K562 (cell line): ENCODE measurements at regions not wholly inside any gene's neighbourhood (a gene's known extent, or its start where the extent isn't known, plus 50 kb on each side); places are given as distances from the start of the nearest gene placed in this dataset.

Source experiments
- ATAC-seq: fragments of 200-7000 bp; cut with Tn5 transposase; 3 replicates; pipeline ENCODE4 v1.9.1; 2020; ENCODE audit warnings: moderate library complexity
- BruUV-seq: library from RNA; stranded (reverse); fragments of 400-500 nt; replicated peaks from 2 replicates; lab custom pipeline; 2021; lab: Mats Ljungman, UMichigan
- CTCF ChIA-PET: fragments of 300-600 bp; formaldehyde crosslinking; extraction: SDS; loops from one replicate; lab custom pipeline; 2021; ENCODE audit warnings: low intra/inter-chr PET ratio; lab: Yijun Ruan, JAX
- POLR2A ChIA-PET: fragments of 300-600, 350-650 bp; sonication (Branson Sonifier 250); formaldehyde crosslinking; extraction: SDS; loops from one replicate; lab custom pipeline; 2021; ENCODE audit warnings: antibody characterized with exemption, inconsistent platforms; lab: Yijun Ruan, JAX
- DNase-seq, 4 experiments: peaks; one replicate each; pipeline versions ENCODE4 v3.0.0 to v3.0.0-alpha.2; 2011 to 2018; ENCODE audit warnings: low spot score in 3 of 4, mixed read lengths in 3 of 4; ENCODE audit errors: extremely low read depth in 1 of 4
- FAIRE-seq: peaks from 2 replicates; lab custom pipeline; 2011; peaks lifted over from hg19 to GRCh38; lab: Jason Lieb, UNC
- H2AFZ ChIP-seq: 2 replicates; pipeline ENCODE4 v1.6.0; 2011; ENCODE audit warnings: low read depth, low read length, control low read depth, inconsistent platforms
- H3K27ac ChIP-seq: fragments of 200-600 bp; 3 replicates; pipeline ENCODE4 v1.8.0; 2011; ENCODE audit warnings: low read depth, mild to moderate bottlenecking, control low read depth, inconsistent platforms, low read length, moderate library complexity, mixed read lengths; ENCODE audit errors: extremely low read depth
- H3K27me3 ChIP-seq, 2 experiments: fragments of 300-600 bp in 1 of 2; 2 replicates in 1 of 2; 3 replicates in 1 of 2; pipeline versions ENCODE4 v1.6.0 to v1.8.0; 2011; ENCODE audit warnings: inconsistent platforms in 2 of 2, low read length in 2 of 2, mild to moderate bottlenecking in 1 of 2, mixed read lengths in 1 of 2, moderate library complexity in 1 of 2; ENCODE audit not compliant: control insufficient read depth in 2 of 2, insufficient read depth in 2 of 2
- H3K36me3 ChIP-seq: fragments of 300-600 bp; 3 replicates; pipeline ENCODE4 v1.8.0; 2011; ENCODE audit warnings: mild to moderate bottlenecking, low read length, inconsistent platforms; ENCODE audit not compliant: control insufficient read depth, insufficient read depth
- H3K4me1 ChIP-seq, 2 experiments: fragments of 200-600 bp in 1 of 2; replicated peaks in 1 of 2; 2 replicates in 1 of 2; 3 replicates in 1 of 2; pipeline versions ENCODE4 v1.5.1 to v1.8.0; 2011; ENCODE audit warnings: inconsistent platforms in 2 of 2, low read length in 2 of 2, mild to moderate bottlenecking in 1 of 2, mixed read lengths in 1 of 2, moderate library complexity in 1 of 2; ENCODE audit not compliant: control insufficient read depth in 2 of 2, insufficient read depth in 2 of 2
- H3K4me2 ChIP-seq: 2 replicates; pipeline ENCODE4 v1.6.1; 2011; ENCODE audit warnings: low read length, control low read depth, inconsistent platforms, mixed read lengths; ENCODE audit not compliant: insufficient read depth
- H3K4me3 ChIP-seq: fragments of 200-600 bp; sonication (generic), shearing (Covaris generic); 2 replicates; pipeline ENCODE4 v1.5.1; 2016; ENCODE audit warnings: control low read depth, inconsistent platforms
- H3K79me2 ChIP-seq: fragments of 200-600 bp; 3 replicates; pipeline ENCODE4 v1.8.0; 2011; ENCODE audit warnings: low read length, inconsistent platforms; ENCODE audit not compliant: control insufficient read depth, insufficient read depth
- H3K9ac ChIP-seq, 2 experiments: 2 replicates each; pipeline versions ENCODE4 v1.6.0 to v1.6.1; 2011; ENCODE audit warnings: low read depth in 2 of 2, low read length in 2 of 2, control low read depth in 1 of 2, inconsistent platforms in 1 of 2, mild to moderate bottlenecking in 1 of 2, mixed read lengths in 1 of 2; ENCODE audit not compliant: insufficient read depth in 1 of 2
- H3K9me1 ChIP-seq: one replicate; pipeline ENCODE4 v1.6.0; 2011; ENCODE audit warnings: inconsistent platforms, mild to moderate bottlenecking, low read length, moderate library complexity; ENCODE audit not compliant: control insufficient read depth, insufficient read depth
- H3K9me3 ChIP-seq: replicated peaks from 2 replicates; pipeline ENCODE4 v1.5.1; 2011; ENCODE audit warnings: low read depth, low read length, inconsistent platforms; ENCODE audit not compliant: control insufficient read depth, insufficient read depth
- H4K20me1 ChIP-seq: replicated peaks from 2 replicates; pipeline ENCODE4 v1.6.1; 2011; ENCODE audit warnings: low read length, inconsistent platforms, mixed read lengths; ENCODE audit not compliant: control insufficient read depth, insufficient read depth
- ESRRB ChIP-seq: fragments of 250-450 bp; sonication (Bioruptor Pico); IDR thresholded peaks from 2 replicates; pipeline ENCODE4 v1.5.0; 2020; ENCODE audit warnings: mild to moderate bottlenecking, moderate library complexity, borderline replicate concordance
- FOXA3 ChIP-seq, 2 experiments: fragments of 450-650 bp in 1 of 2; sonication (generic) in 1 of 2; formaldehyde crosslinking; IDR thresholded peaks in 1 of 2; conservative IDR thresholded peaks in 1 of 2; 2 replicates each; pipeline versions ENCODE4 v1.4.0 to v1.8.0; 2020 to 2022; ENCODE audit warnings: mild to moderate bottlenecking in 2 of 2, missing genetic modification reagents in 1 of 2
- GATAD2B ChIP-seq: fragments of 450-650 bp; IDR thresholded peaks from 2 replicates; pipeline ENCODE4 v1.6.1; 2017; ENCODE audit warnings: mild to moderate bottlenecking, borderline replicate concordance
- MED1 ChIP-seq: sonication (generic); formaldehyde crosslinking; IDR thresholded peaks from 2 replicates; pipeline ENCODE4 v1.8.1; 2023; ENCODE audit warnings: missing genetic modification reagents, borderline replicate concordance
- MLLT1 ChIP-seq, 2 experiments: fragments of 450-650 bp; IDR thresholded peaks; 2 replicates each; pipeline ENCODE4 v1.6.1; 2016
- PRDM10 ChIP-seq: fragments of 450-650 bp; IDR thresholded peaks from 2 replicates; pipeline ENCODE4 v1.6.1; 2018; ENCODE audit not compliant: partially characterized antibody
- RBM22 ChIP-seq: fragments of 200-400 bp; formaldehyde crosslinking; IDR thresholded peaks from 2 replicates; pipeline ENCODE4 v1.6.1; 2018; ENCODE audit warnings: low read length, low read depth; ENCODE audit not compliant: poor library complexity, severe bottlenecking
- TEAD4 ChIP-seq, 2 experiments: sonication (generic) in 1 of 2; formaldehyde crosslinking in 1 of 2; IDR thresholded peaks; 2 replicates each; pipeline versions ENCODE4 v1.6.1 to v1.8.0; 2012 to 2022; ENCODE audit warnings: borderline replicate concordance in 1 of 2, inconsistent platforms in 1 of 2, low read length in 1 of 2, mild to moderate bottlenecking in 1 of 2, missing genetic modification reagents in 1 of 2
- WGBS: fragments of 100-300 bp; shearing (Covaris generic); methylation state at CpG from one replicate; pipeline ENCODE4 v1.1.6; 2016; ENCODE audit warnings: low coverage, mixed read lengths; ENCODE audit not compliant: insufficient coverage; ENCODE audit errors: missing lambda C conversion rate; 5-methylcytosine and 5-hydroxymethylcytosine counted together
- in situ Hi-C: fragments of 300-500 bp; cut with MboI; formaldehyde crosslinking; loops from 4 replicates; pipeline ENCODE4 v1.15.0; 2018; ENCODE audit warnings: inconsistent platforms, mixed read lengths
- intact Hi-C: fragments of 100-400 bp; cut with micrococcal nuclease; formaldehyde crosslinking; loops from 2 replicates; pipeline ENCODE4 v1.14.2; 2022

GRCh38 chr11:57971272-57972012, 52.2 kb upstream of the OR9Q1 start:
- intact Hi-C loops: no loop called here
- Histone ChIP-seq H3K4me2 (no peak overlapping the region), H3K79me2 (no peaks in the 10 kb centered on the region), H3K36me3 (no peaks in the 10 kb centered on the region), H3K27ac (no peak overlapping the region), H2AFZ (no peak overlapping the region), H3K9ac (no peak overlapping the region), H3K27me3 (peaks cover 0 to 6% of the 10 kb centered on the region in 2 experiments; a peak in 3 of 5 replicates), H3K4me3 (no peak overlapping the region), H3K9me1 (no peaks in the 10 kb centered on the region), H3K9me3 (no peaks in the 10 kb centered on the region), H3K4me1 (no peaks in the 10 kb centered on the region), H4K20me1 (no peaks in the 10 kb centered on the region)
- no peak for DNase-seq
- in situ Hi-C loops: no loop called here
- POLR2A ChIA-PET: no interaction called here
- no peak for TF ChIP-seq MLLT1 (IDR thresholded peaks at IDR 0.05)
- FAIRE-seq: no peak
- ATAC-seq: no peak
- 4% methylated on average over 6 of the region's 6 CpGs for WGBS
- CTCF ChIA-PET: no interaction called here
- BruUV-seq: no TSS peak

GRCh38 chr11:57972013-57972367, 51.7 kb upstream of the OR9Q1 start:
- H3K9me1 ChIP-seq: no peaks in the 10 kb centered on the region
- no peaks in the 10 kb centered on the region for H3K36me3 ChIP-seq
- no peaks in the 10 kb centered on the region for H4K20me1 ChIP-seq
- no peak overlapping the region for H3K4me3 ChIP-seq
- ChIA-PET CTCF (no interaction called here), POLR2A (no interaction called here)
- H3K4me2 ChIP-seq: no peak overlapping the region
- no peak overlapping the region for H3K27ac ChIP-seq
- WGBS: 0% methylated on average over 2 of the region's 2 CpGs
- no TSS peak for BruUV-seq
- DNase-seq (no peak), ATAC-seq (no peak), FAIRE-seq (no peak)
- no peaks in the 10 kb centered on the region for H3K4me1 ChIP-seq
- no peaks in the 10 kb centered on the region for H3K79me2 ChIP-seq
- no peak overlapping the region for H2AFZ ChIP-seq
- peaks cover 0 to 6% of the 10 kb centered on the region in 2 experiments; a peak in 2 of 5 replicates for H3K27me3 ChIP-seq
- in situ Hi-C loops: no loop called here
- H3K9me3 ChIP-seq: no peaks in the 10 kb centered on the region
- no peak overlapping the region for H3K9ac ChIP-seq
- intact Hi-C loops: no loop called here
- TF ChIP-seq ESRRB (CRISPR knock-in tag) (no peak), FOXA3 (CRISPR knock-in tag; conservative IDR thresholded peaks at IDR 0.05 in 1 of 2, IDR thresholded peaks at IDR 0.05 in 1 of 2) (no peak), GATAD2B (no peak), RBM22 (no peak), PRDM10 (no peak), MED1 (CRISPR knock-in tag) (no peak), TEAD4 (IDR thresholded peaks at IDR 0.05; ENCODE audit: low read length) (no peak), TEAD4 (CRISPR knock-in tag; IDR thresholded peaks at IDR 0.05; ENCODE audit: borderline replicate concordance) (no peak)
